HepG2 (cell line): ENCODE measurements at regions not wholly inside any gene's neighbourhood (a gene's known extent, or its start where the extent isn't known, plus 50 kb on each side); places are given as distances from the start of the nearest gene placed in this dataset.

Source experiments
- ATAC-seq: fragments of 200-7000 bp; cut with Tn5 transposase; 3 replicates; pipeline ENCODE4 v1.9.1; 2020; ENCODE audit warnings: mild to moderate bottlenecking, moderate library complexity
- BruUV-seq: library from RNA; stranded (reverse); fragments of 400-500 nt; replicated peaks from 2 replicates; lab custom pipeline; 2021; lab: Mats Ljungman, UMichigan
- CTCF ChIA-PET: fragments of 300-600 bp; formaldehyde crosslinking; extraction: SDS; loops from one replicate; lab custom pipeline; 2021; ENCODE audit warnings: low total read pairs, inconsistent platforms, low intra/inter-chr PET ratio; lab: Yijun Ruan, JAX
- POLR2A ChIA-PET: fragments of 350-600 bp; sonication (Branson Sonifier 250); formaldehyde crosslinking; loops from one replicate; lab custom pipeline; 2020; ENCODE audit warnings: antibody characterized with exemption, inconsistent platforms; lab: Yijun Ruan, JAX
- DNase-seq: peaks from one replicate; pipeline ENCODE4 v3.0.0-alpha.2; 2015; ENCODE audit warnings: low spot score
- FAIRE-seq: peaks from 3 replicates; lab custom pipeline; 2011; peaks lifted over from hg19 to GRCh38; lab: Jason Lieb, UNC
- H2AFZ ChIP-seq: one replicate; pipeline ENCODE4 v1.6.1; 2011; ENCODE audit warnings: low read length, inconsistent platforms
- H3K27ac ChIP-seq: fragments of 300-600 bp; 3 replicates; pipeline ENCODE4 v1.8.0; 2011; ENCODE audit warnings: mixed run types, mild to moderate bottlenecking, mixed read lengths, low read length, inconsistent platforms; ENCODE audit not compliant: insufficient read depth; ENCODE audit errors: extremely low read length
- H3K27me3 ChIP-seq, 2 experiments: fragments of 200-600 bp in 1 of 2; 2 replicates in 1 of 2; 3 replicates in 1 of 2; pipeline versions ENCODE4 v1.6.0 to v1.8.0; 2011; ENCODE audit warnings: low read length in 2 of 2, mild to moderate bottlenecking in 2 of 2, moderate library complexity in 2 of 2, inconsistent platforms in 1 of 2; ENCODE audit not compliant: insufficient read depth in 2 of 2, control insufficient read depth in 1 of 2
- H3K36me3 ChIP-seq, 2 experiments: fragments of 200-600 bp in 1 of 2; replicated peaks in 1 of 2; 2 replicates in 1 of 2; 3 replicates in 1 of 2; pipeline versions ENCODE4 v1.5.1 to v1.8.0; 2011; ENCODE audit warnings: low read length in 2 of 2, inconsistent platforms in 1 of 2; ENCODE audit not compliant: insufficient read depth in 2 of 2, control insufficient read depth in 1 of 2
- H3K4me1 ChIP-seq: 2 replicates; pipeline ENCODE4 v1.5.1; 2012; ENCODE audit warnings: low read length, inconsistent platforms; ENCODE audit not compliant: insufficient read depth
- H3K4me2 ChIP-seq: 2 replicates; pipeline ENCODE4 v1.6.0; 2011; ENCODE audit warnings: low read depth, low read length, inconsistent platforms
- H3K4me3 ChIP-seq, 3 experiments: fragments of 200-600 bp in 1 of 3; sonication (generic), shearing (Covaris generic) in 1 of 3; replicated peaks in 1 of 3; 2 replicates each; pipeline ENCODE4 v1.5.1; 2011 to 2016; ENCODE audit warnings: low read length in 3 of 3, inconsistent platforms in 2 of 3, low read depth in 2 of 3, mild to moderate bottlenecking in 2 of 3, control low read depth in 1 of 3, mixed read lengths in 1 of 3; ENCODE audit not compliant: insufficient read depth in 1 of 3
- H3K79me2 ChIP-seq: one replicate; pipeline ENCODE4 v1.6.1; 2011; ENCODE audit warnings: low read length, inconsistent platforms; ENCODE audit not compliant: insufficient read depth
- H3K9ac ChIP-seq: 2 replicates; pipeline ENCODE4 v1.6.0; 2011; ENCODE audit warnings: mild to moderate bottlenecking, low read depth, low read length, inconsistent platforms; ENCODE audit not compliant: insufficient read depth
- H3K9me3 ChIP-seq: 2 replicates; pipeline ENCODE4 v1.5.1; 2012; ENCODE audit warnings: mild to moderate bottlenecking, low read length
- H4K20me1 ChIP-seq: 2 replicates; pipeline ENCODE4 v1.6.0; 2011; ENCODE audit warnings: inconsistent platforms, mild to moderate bottlenecking, low read length, moderate library complexity; ENCODE audit not compliant: insufficient read depth
- CREM ChIP-seq, 2 experiments: sonication (generic) in 1 of 2; formaldehyde crosslinking in 1 of 2; IDR thresholded peaks; 2 replicates each; pipeline versions ENCODE4 v1.4.0 to v1.6.1; 2016 to 2020; ENCODE audit warnings: antibody characterized with exemption in 1 of 2, mild to moderate bottlenecking in 1 of 2, missing genetic modification reagents in 1 of 2
- DPF2 ChIP-seq: sonication (generic); formaldehyde crosslinking; IDR thresholded peaks from 2 replicates; pipeline ENCODE4 v1.4.0; 2020; ENCODE audit warnings: mild to moderate bottlenecking, low read depth, missing genetic modification reagents, borderline replicate concordance
- FOXM1 ChIP-seq: sonication (generic); formaldehyde crosslinking; IDR thresholded peaks from 2 replicates; pipeline ENCODE4 v1.5.0; 2020; ENCODE audit warnings: missing genetic modification reagents
- GTF3A ChIP-seq: sonication (generic); formaldehyde crosslinking; conservative IDR thresholded peaks from 2 replicates; pipeline ENCODE4 v1.4.0; 2020; ENCODE audit warnings: mild to moderate bottlenecking, missing genetic modification reagents
- HNF4A ChIP-seq: sonication (generic); formaldehyde crosslinking; IDR thresholded peaks from 2 replicates; pipeline ENCODE4 v1.4.0; 2020; ENCODE audit warnings: missing genetic modification reagents
- KLF12 ChIP-seq: sonication (generic); formaldehyde crosslinking; IDR thresholded peaks from 2 replicates; pipeline ENCODE4 v1.4.0; 2020; ENCODE audit warnings: missing genetic modification reagents, borderline replicate concordance
- MEIS2 ChIP-seq: sonication (generic); formaldehyde crosslinking; IDR thresholded peaks from 2 replicates; pipeline ENCODE4 v1.9.0; 2021; ENCODE audit warnings: mild to moderate bottlenecking, missing genetic modification reagents
- NFE2L1 ChIP-seq: sonication (generic); formaldehyde crosslinking; IDR thresholded peaks from 2 replicates; pipeline ENCODE4 v1.4.0; 2020; ENCODE audit warnings: missing genetic modification reagents, mild to moderate bottlenecking, borderline replicate concordance
- PRMT3 ChIP-seq: sonication (generic); formaldehyde crosslinking; IDR thresholded peaks from 2 replicates; pipeline ENCODE4 v1.8.1; 2022; ENCODE audit warnings: low read depth, mild to moderate bottlenecking, moderate library complexity, missing genetic modification reagents, borderline replicate concordance
- RFX5 ChIP-seq: IDR thresholded peaks from 2 replicates; pipeline ENCODE4 v1.6.1; 2011; ENCODE audit warnings: low read depth, low read length, improper control_type of control experiment
- SOX6 ChIP-seq, 2 experiments: fragments of 450-650 bp in 1 of 2; sonication (generic) in 1 of 2; formaldehyde crosslinking in 1 of 2; IDR thresholded peaks; 2 replicates each; pipeline versions ENCODE4 v1.4.0 to v1.6.1; 2017 to 2020; ENCODE audit warnings: antibody characterized with exemption in 1 of 2, mild to moderate bottlenecking in 1 of 2, missing genetic modification reagents in 1 of 2
- ZBTB7A ChIP-seq: sonication (generic); formaldehyde crosslinking; IDR thresholded peaks from 2 replicates; pipeline ENCODE4 v1.8.0; 2022; ENCODE audit warnings: mild to moderate bottlenecking, missing genetic modification reagents
- ZNF20 ChIP-seq: sonication (generic); formaldehyde crosslinking; IDR thresholded peaks from 2 replicates; pipeline ENCODE4 v1.4.0; 2020; ENCODE audit warnings: mild to moderate bottlenecking, moderate library complexity, missing genetic modification reagents
- ZNF329 ChIP-seq: sonication (generic); formaldehyde crosslinking; IDR thresholded peaks from 2 replicates; pipeline ENCODE4 v1.9.0; 2021; ENCODE audit warnings: low read depth, mild to moderate bottlenecking, missing genetic modification reagents
- ZNF484 ChIP-seq: sonication (generic); formaldehyde crosslinking; IDR thresholded peaks from 2 replicates; pipeline ENCODE4 v1.5.1; 2020; ENCODE audit warnings: mild to moderate bottlenecking, low read depth, missing genetic modification reagents, borderline replicate concordance
- ZNF577 ChIP-seq: sonication (generic); formaldehyde crosslinking; IDR thresholded peaks from 2 replicates; pipeline ENCODE4 v1.4.0; 2020; ENCODE audit warnings: mild to moderate bottlenecking, low read depth, missing genetic modification reagents, borderline replicate concordance
- ZNF703 ChIP-seq: sonication (generic); formaldehyde crosslinking; IDR thresholded peaks from 2 replicates; pipeline ENCODE4 v1.5.1; 2020; ENCODE audit warnings: missing genetic modification reagents, mild to moderate bottlenecking, moderate library complexity, borderline replicate concordance
- ZSCAN31 ChIP-seq: sonication (generic); formaldehyde crosslinking; IDR thresholded peaks from 2 replicates; pipeline ENCODE4 v1.5.0; 2020; ENCODE audit warnings: low read depth, mild to moderate bottlenecking, missing genetic modification reagents
- WGBS: methylation state at CpG from one replicate; pipeline ENCODE4 v1.1.6; 2017; ENCODE audit warnings: low lambda C conversion rate; 5-methylcytosine and 5-hydroxymethylcytosine counted together
- in situ Hi-C: cut with HindIII; loops from 2 replicates; pipeline ENCODE4 v1.10.0; 2017; ENCODE audit warnings: low pct_unique_long_range_greater_than_20kb; ENCODE audit not compliant: extremely low pct_ligation_motif_present
- intact Hi-C: fragments of 100-400 bp; cut with micrococcal nuclease; formaldehyde crosslinking; loops from one replicate; pipeline ENCODE4 v1.10.0; 2022; ENCODE audit not compliant: unreplicated experiment
- TF ChIP-seq, protein P1 (sequence below): sonication (generic); formaldehyde crosslinking; IDR thresholded peaks from 2 replicates; pipeline ENCODE4 v1.8.1; 2023; ENCODE audit warnings: mild to moderate bottlenecking, missing genetic modification reagents, borderline replicate concordance
- TF ChIP-seq, protein P2 (sequence below): IDR thresholded peaks from 2 replicates; pipeline ENCODE4 v1.6.1; 2012; ENCODE audit warnings: low read length, improper control_type of control experiment
- TF ChIP-seq, protein P3 (sequence below): IDR thresholded peaks from 2 replicates; pipeline ENCODE4 v1.6.1; 2016

DNA sequence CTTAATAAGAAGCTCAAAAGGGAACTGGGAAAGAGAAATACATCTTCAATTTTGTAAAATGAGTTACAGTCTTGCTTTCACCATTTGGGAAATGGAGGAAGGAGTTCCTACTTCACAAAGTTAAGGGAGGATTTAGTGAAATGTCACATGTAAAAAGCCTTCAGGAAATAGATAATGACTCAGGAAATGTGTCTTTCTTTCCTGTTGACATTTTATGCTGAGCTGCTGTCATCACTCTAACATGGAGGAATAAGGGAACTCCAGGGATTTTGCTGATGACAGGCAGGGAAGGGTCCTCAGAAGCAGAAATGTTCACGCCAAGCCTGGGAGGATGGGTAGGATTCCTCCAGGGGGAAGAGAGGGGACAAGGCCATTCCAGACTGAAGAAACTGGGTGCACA, 251.1 kb downstream of the USP46 start (continued):
- TF ChIP-seq RFX5 (no peak), MEIS2 (CRISPR knock-in tag) (no peak), ZSCAN31 (CRISPR knock-in tag) (no peak)

DNA sequence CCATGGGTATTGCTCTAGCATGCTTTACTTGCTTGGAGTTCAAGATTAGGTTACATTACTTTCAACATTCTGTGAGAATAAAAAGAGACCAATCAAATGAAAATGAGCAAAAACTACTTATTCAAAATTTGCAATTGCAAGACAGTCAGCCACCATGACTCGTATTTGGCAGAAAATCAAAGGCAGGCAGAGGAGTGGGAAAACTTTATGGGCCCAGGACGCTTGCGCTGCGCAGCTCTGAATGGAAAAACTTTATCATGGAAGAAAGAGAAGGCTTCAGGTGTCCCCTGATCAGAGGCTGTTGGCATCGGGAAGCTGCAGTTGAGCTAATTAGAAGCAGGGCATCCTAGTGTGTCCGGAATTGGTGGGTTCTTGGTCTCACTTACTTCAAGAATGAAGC, 250.6 kb downstream of the USP46 start:
- Histone ChIP-seq H3K79me2 (no peaks in the 10 kb centered on the region), H3K27ac (no peak overlapping the region), H3K4me2 (no peak overlapping the region), H3K9ac (no peak overlapping the region), H3K9me3 (peaks cover 14% of the 10 kb centered on the region), H3K36me3 (no peaks in the 10 kb centered on the region), H4K20me1 (no peaks in the 10 kb centered on the region), H3K4me3 (no peak overlapping the region), H3K4me1 (no peaks in the 10 kb centered on the region), H2AFZ (no peak overlapping the region), H3K27me3 (no peaks in the 10 kb centered on the region)
- DNase-seq (no peak), FAIRE-seq (no peak), ATAC-seq (no peak)
- BruUV-seq = no TSS peak
- ChIA-PET CTCF (no interaction called here), POLR2A (no interaction called here)
- intact Hi-C loops = no loop called here
- in situ Hi-C loops = no loop called here
- 44% methylated on average over 6 of the region's 6 CpGs for WGBS
- TF ChIP-seq HNF4A (CRISPR knock-in tag) (no peak), PRMT3 (no peak), ZNF484 (CRISPR knock-in tag) (no peak), ZBTB7A (CRISPR knock-in tag) (no peak), ZNF20 (CRISPR knock-in tag) (no peak), DPF2 (CRISPR knock-in tag) (no peak), GTF3A (no peak), NFE2L1 (no peak), ZNF329 (no peak), ZNF703 (CRISPR knock-in tag) (no peak), SOX6 (IDR thresholded peaks at IDR 0.05) (no peak), SOX6 (CRISPR knock-in tag; IDR thresholded peaks at IDR 0.05) (no peak), ZNF577 (no peak), KLF12 (CRISPR knock-in tag) (no peak), FOXM1 (CRISPR knock-in tag) (no peak), CREM (IDR thresholded peaks at IDR 0.05) (no peak), CREM (CRISPR knock-in tag; IDR thresholded peaks at IDR 0.05) (no peak)
- TF ChIP-seq, protein P1, sequence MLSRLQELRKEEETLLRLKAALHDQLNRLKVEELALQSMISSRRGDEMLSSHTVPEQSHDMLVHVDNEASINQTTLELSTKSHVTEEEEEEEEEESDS (CRISPR knock-in tag) = no peak
- TF ChIP-seq, protein P2, sequence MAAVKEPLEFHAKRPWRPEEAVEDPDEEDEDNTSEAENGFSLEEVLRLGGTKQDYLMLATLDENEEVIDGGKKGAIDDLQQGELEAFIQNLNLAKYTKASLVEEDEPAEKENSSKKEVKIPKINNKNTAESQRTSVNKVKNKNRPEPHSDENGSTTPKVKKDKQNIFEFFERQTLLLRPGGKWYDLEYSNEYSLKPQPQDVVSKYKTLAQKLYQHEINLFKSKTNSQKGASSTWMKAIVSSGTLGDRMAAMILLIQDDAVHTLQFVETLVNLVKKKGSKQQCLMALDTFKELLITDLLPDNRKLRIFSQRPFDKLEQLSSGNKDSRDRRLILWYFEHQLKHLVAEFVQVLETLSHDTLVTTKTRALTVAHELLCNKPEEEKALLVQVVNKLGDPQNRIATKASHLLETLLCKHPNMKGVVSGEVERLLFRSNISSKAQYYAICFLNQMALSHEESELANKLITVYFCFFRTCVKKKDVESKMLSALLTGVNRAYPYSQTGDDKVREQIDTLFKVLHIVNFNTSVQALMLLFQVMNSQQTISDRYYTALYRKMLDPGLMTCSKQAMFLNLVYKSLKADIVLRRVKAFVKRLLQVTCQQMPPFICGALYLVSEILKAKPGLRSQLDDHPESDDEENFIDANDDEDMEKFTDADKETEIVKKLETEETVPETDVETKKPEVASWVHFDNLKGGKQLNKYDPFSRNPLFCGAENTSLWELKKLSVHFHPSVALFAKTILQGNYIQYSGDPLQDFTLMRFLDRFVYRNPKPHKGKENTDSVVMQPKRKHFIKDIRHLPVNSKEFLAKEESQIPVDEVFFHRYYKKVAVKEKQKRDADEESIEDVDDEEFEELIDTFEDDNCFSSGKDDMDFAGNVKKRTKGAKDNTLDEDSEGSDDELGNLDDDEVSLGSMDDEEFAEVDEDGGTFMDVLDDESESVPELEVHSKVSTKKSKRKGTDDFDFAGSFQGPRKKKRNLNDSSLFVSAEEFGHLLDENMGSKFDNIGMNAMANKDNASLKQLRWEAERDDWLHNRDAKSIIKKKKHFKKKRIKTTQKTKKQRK = no peak
- TF ChIP-seq, protein P3, sequence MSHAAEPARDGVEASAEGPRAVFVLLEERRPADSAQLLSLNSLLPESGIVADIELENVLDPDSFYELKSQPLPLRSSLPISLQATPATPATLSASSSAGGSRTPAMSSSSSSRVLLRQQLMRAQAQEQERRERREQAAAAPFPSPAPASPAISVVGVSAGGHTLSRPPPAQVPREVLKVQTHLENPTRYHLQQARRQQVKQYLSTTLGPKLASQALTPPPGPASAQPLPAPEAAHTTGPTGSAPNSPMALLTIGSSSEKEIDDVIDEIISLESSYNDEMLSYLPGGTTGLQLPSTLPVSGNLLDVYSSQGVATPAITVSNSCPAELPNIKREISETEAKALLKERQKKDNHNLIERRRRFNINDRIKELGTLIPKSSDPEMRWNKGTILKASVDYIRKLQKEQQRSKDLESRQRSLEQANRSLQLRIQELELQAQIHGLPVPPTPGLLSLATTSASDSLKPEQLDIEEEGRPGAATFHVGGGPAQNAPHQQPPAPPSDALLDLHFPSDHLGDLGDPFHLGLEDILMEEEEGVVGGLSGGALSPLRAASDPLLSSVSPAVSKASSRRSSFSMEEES (CRISPR knock-in tag) = no peak
